Thyroid gland (tissue), 4 donors: ENCODE measurements at regions not wholly inside any gene's neighbourhood (a gene's known extent, or its start where the extent isn't known, plus 50 kb on each side); places are given as distances from the start of the nearest gene placed in this dataset.

Source experiments
- POLR2A ChIP-seq, 2 donors: fragments of 450-650 bp; IDR thresholded peaks; one replicate each; pipeline ENCODE4 v1.6.1; 2017; ENCODE audit warnings: antibody characterized with exemption in 2 of 2, mild to moderate bottlenecking in 2 of 2, moderate library complexity in 1 of 2
- TF ChIP-seq, protein P1 (sequence below), 6 experiments: fragments of 200-600 bp in 3 of 6; fragments of 450-650 bp in 3 of 6; sonication (generic) in 3 of 6; IDR thresholded peaks; one replicate each; pipeline ENCODE4 v1.5.1; 2016 to 2019; ENCODE audit warnings: antibody characterized with exemption in 6 of 6, mild to moderate bottlenecking in 2 of 6, inconsistent platforms in 1 of 6, moderate library complexity in 1 of 6

DNA sequence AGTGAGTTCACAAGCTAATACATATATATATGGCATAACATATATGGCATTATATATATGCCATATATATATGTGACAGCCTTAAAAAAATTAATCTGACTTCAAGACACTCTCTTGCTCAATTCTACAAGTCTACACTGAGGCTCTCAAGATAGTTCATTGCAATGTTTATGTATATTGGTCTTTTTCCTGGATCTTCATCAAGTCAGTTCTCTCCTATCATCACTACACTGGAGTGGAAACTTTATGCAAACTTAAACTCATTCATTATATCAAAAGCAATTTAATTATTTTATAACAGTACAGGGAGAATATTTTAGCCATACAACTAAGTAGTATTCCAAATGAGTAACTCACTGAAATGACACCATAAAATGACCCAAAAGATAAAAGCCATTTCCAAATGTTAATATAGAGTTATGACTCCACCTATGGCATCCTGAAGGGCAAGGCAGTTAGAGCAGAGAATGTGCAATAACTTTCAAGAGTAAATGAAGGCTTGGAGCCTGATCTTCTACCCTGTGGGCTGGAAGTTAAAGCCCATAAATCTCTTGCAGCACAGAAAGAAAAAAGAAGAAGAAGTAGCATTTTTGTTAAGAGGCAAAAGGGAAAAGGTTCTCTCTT is 176.3 kb upstream of the SLIT2 start:
- TF ChIP-seq, protein P1, sequence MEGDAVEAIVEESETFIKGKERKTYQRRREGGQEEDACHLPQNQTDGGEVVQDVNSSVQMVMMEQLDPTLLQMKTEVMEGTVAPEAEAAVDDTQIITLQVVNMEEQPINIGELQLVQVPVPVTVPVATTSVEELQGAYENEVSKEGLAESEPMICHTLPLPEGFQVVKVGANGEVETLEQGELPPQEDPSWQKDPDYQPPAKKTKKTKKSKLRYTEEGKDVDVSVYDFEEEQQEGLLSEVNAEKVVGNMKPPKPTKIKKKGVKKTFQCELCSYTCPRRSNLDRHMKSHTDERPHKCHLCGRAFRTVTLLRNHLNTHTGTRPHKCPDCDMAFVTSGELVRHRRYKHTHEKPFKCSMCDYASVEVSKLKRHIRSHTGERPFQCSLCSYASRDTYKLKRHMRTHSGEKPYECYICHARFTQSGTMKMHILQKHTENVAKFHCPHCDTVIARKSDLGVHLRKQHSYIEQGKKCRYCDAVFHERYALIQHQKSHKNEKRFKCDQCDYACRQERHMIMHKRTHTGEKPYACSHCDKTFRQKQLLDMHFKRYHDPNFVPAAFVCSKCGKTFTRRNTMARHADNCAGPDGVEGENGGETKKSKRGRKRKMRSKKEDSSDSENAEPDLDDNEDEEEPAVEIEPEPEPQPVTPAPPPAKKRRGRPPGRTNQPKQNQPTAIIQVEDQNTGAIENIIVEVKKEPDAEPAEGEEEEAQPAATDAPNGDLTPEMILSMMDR (IDR thresholded peaks at IDR 0.05), result no peak
- TF ChIP-seq POLR2A (IDR thresholded peaks at IDR 0.05), result no peak
